ENCODE measurements at regions not wholly inside any gene's neighbourhood (a gene's known extent, or its start where the extent isn't known, plus 50 kb on each side); places are given as distances from the start of the nearest gene placed in this dataset.

DNA sequence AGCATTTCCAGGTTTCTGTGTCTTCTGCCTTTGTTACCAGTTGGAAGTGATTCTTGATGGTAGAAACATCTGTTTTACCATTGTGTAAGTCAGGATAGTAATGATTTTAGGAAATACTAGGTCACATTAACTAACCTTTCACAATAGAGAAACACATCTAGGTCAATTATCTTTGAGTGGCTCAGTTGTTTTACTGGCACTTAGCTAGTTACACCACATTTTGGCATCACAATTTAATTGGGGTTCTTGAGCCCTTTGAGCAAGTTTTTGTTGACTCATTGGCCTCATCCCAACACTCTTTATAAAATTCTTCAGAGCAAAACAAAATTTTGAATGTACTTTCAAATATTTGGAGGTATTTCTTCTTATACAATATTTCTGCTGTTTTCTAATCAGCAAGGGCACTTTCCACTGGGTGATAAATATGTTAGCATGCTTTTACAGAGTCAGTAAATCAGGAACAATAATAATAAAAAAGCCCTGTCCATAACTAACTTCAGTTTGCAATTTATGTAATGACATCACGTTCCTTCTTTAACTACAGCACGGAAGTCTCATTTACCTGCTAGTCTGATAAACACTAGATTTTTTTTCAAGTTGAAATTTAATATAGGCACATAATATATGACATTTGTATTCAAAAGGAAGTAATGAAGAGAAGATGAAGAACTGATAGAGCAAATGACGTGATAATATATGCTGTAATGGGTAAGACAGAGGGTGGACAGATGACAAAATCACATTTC is 64.8 kb upstream of the GK2 start:
- no peak for DNase-seq (ENCODE audit: low read depth)
- H3K4me3 ChIP-seq (ENCODE audit: low read depth, low read length), result no peak overlapping the region
- TF ChIP-seq, protein P1, sequence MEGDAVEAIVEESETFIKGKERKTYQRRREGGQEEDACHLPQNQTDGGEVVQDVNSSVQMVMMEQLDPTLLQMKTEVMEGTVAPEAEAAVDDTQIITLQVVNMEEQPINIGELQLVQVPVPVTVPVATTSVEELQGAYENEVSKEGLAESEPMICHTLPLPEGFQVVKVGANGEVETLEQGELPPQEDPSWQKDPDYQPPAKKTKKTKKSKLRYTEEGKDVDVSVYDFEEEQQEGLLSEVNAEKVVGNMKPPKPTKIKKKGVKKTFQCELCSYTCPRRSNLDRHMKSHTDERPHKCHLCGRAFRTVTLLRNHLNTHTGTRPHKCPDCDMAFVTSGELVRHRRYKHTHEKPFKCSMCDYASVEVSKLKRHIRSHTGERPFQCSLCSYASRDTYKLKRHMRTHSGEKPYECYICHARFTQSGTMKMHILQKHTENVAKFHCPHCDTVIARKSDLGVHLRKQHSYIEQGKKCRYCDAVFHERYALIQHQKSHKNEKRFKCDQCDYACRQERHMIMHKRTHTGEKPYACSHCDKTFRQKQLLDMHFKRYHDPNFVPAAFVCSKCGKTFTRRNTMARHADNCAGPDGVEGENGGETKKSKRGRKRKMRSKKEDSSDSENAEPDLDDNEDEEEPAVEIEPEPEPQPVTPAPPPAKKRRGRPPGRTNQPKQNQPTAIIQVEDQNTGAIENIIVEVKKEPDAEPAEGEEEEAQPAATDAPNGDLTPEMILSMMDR (IDR thresholded peaks at IDR 0.05; ENCODE audit: control insufficient read depth, extremely low read depth, insufficient read depth), result no peak

DNA sequence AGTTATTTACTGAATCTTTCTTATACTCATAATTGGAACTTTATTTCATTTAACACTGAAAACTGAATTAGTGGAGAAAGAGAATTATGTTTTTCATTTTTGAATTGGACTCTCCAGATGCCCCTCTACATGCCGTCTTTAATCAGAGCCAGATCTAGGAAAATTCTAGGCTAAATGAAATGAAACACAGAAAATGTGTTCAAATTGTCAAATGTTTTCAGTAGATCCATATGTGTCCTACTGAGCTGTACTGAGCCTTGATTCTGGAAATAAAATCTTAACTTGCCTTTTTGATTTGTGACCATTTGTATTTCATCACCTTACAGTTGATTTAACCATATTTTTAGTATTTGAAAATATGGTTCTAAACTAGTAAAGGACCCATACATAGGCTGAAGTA is 64.0 kb upstream of the GK2 start:
- DNase-seq (ENCODE audit: low read depth), result no peak
- H3K4me3 ChIP-seq (ENCODE audit: low read depth, low read length), result no peak overlapping the region
- TF ChIP-seq, protein P1 (IDR thresholded peaks at IDR 0.05; ENCODE audit: control insufficient read depth, extremely low read depth, insufficient read depth), result no peak

DNA sequence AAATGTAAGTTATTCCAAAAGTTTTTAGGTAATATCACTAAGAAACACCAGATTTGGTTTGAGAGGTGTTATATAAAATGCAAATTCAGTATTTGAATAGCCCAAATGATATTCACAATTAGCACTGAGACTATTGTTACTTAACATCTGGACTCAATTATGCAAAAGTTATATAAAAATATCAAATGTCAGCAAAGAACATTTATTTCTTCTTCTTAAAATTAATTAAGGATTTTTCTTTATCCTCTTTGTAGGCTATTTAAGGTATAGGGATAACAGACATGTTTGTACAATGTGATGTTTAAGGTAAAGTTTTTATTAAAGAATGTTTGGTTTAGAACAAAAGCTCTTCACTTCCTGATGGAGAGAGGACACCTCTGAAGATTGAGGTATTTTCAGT is 63.3 kb upstream of the GK2 start:
- no peak overlapping the region for H3K4me3 ChIP-seq (ENCODE audit: low read depth, low read length)
- TF ChIP-seq, protein P1 (IDR thresholded peaks at IDR 0.05; ENCODE audit: control insufficient read depth, extremely low read depth, insufficient read depth), result no peak
- DNase-seq (ENCODE audit: low read depth), result no peak

DNA sequence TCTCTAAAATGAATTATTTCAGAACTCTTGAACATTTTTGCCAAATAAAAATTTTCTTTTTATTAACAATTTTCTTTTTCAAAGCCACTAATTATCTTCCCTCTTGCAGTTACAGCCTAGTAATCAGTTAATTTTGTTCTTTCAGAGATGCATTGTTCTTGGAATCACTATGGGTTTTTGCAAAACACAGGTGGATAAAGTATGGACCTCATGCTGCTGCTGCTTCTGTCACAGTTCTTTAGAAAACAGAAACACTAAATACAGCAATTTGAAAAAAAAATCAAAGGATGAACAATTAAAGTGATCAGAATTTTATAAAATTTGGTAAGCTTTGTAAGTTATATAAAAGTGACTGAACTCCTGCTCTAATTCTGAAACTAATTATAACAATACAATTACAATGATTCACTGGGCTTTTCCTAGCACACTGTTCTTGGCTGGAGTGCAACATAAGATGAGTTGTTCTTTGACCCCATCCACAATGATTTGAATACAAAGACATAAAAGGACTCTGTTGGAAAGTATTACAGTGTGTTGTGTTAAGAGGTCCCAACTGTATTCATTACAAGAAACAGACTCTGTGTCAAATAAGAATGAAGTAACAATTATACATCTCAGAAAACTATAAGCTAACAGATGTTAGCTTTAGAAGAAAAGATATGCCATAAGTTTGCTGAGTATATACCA is 59.4 kb upstream of the GK2 start:
- DNase-seq (ENCODE audit: low read depth), result no peak
- H3K4me3 ChIP-seq (ENCODE audit: low read depth, low read length), result no peak overlapping the region
- TF ChIP-seq, protein P1 (IDR thresholded peaks at IDR 0.05; ENCODE audit: control insufficient read depth, extremely low read depth, insufficient read depth), result no peak

DNA sequence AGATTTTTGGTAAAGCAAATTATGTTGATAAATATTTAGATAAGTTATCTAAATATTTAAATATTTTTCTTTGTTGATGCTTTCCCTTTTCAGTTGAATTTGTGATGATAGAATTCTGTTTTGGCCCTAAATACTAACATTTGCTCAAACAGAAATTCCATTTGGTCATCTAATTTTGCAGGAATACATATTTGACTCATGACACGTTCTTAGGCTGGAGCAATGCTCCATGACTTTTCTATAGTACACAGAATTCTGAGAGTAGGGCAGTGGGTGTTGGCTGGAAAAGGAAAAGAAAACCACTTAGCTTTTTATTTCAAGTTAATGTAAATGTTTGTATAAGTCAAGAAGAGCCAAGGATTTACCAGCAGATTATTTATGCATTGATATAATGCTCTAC is 58.6 kb upstream of the GK2 start:
- TF ChIP-seq, protein P1 (IDR thresholded peaks at IDR 0.05; ENCODE audit: control insufficient read depth, extremely low read depth, insufficient read depth), result no peak
- H3K4me3 ChIP-seq (ENCODE audit: low read depth, low read length), result no peak overlapping the region
- DNase-seq (ENCODE audit: low read depth), result no peak

Data from LNCaP clone FGC (cell line).